Activated T-helper 9 cell treated with anti-CD3 and anti-CD28 coated beads, Interleukin-2, amount 50 U/mL, for 16 hours (primary cell): ENCODE measurements at regions not wholly inside any gene's neighbourhood (a gene's known extent, or its start where the extent isn't known, plus 50 kb on each side); places are given as distances from the start of the nearest gene placed in this dataset.

Experiments
- DNase-seq: peaks from one replicate; pipeline ENCODE4 v3.0.0-alpha.2; 2020; ENCODE audit warnings: low read depth

DNA sequence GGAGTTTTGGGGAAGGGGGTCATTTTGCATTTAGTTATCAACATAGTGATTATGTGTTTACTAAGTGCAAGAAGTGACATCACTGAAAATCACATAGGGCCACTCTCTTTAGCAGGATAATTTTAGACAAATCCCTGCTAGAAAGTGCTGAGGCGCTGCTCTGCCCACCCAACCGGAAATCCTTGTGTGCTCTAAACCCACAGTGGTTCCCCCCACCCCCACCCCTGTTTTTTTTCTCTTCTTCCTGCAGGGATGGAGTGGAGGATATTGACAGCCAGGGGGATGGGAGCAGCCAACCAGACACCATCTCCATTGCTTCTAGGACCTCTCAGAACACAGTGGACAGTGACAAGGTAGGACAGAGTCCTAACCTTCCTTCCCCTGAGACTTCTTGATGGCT lies 234.2 kb upstream of the UMPS start:
- no peak for DNase-seq

DNA sequence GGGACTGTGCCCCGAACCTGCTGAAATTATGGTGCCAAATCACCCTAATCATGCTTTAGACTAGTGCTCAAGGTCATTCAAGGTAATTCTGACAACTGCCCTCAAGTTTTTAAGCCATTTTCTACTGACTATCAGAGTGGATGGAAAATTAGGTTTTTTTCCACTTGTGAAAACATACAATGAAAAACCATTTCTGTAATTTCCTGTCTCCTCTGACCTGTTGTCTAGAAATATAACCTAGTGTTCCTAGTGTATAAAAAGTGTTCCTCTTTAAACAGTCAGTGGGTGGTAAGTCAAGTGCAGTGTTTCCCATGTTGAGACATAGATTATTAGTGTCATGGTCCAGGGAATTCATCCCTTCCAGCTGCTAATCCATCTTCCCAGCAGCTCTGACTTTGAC lies 232.8 kb upstream of the UMPS start:
- no peak for DNase-seq

DNA sequence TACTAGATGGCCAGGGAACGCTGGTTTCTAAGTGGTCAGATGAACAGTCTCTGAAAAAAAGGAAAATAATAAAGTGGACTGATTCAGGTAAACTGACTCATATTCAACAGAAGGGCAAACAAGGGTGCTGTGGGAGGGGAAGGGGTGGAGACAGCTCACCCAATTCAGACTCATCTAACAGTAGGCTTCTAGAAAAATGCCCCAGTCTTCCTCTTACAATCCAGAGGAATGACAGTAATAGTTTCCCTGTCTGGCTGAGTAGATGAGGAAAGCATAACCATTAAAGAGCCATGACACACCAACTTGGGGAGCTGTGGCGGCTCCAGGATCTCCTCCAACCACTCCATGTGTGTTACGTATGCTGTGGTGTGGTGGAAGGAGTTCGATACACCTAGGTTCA lies 231.4 kb upstream of the UMPS start:
- no peak for DNase-seq

DNA sequence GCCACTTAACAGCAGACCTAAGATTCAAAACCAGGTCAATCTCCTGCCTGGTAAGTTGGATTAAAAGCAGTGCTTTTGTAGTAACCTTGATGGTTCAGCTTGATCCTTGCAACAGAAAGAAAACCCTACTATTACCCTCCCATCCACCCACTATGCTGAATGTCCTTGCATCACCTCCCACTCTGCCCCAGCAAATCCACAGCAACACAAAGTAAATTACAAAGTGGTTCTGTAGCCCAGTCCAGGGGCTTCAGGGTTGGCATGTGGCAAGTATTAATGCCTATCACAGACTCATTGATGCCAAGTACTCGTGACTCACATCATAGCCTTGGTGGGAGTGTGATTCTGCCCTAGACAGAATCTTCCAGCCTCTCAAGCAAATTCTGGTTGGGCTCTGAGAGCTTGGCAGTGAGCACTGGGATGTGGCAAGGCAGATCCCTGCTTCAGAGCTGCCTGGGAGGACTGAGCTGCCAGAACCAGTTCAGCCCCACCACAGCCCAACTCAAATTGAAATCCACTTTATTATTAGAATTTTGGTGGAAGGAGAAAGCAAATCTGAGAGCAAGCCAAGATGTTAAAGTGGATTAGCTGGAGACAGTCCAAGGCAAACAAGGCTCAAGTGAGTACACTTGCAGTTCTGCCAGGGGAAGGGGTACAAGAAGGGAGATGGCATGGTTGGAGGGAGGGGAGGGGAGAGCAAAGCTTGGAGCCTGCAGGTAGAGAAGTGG lies 225.8 kb upstream of the UMPS start:
- no peak for DNase-seq

DNA sequence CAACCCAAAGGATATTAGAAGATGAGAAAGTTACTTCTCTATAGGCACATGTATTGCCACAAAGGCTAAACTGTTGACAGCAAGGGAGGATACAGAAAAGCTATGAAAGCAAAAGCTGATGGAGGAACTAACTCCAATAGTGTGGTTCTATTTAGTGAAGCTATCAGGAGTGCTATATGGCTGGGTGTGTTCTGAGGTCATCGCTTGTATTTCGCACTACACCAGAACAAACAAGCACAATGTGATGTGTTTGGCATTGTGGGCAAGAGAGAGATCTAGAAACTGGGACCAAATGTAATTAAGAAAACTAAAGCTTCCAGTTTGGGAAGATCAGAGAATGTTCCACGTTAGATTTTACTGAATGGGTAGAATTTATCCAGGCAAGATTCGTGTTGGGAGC lies 220.4 kb upstream of the UMPS start:
- DNase-seq, result no peak

DNA sequence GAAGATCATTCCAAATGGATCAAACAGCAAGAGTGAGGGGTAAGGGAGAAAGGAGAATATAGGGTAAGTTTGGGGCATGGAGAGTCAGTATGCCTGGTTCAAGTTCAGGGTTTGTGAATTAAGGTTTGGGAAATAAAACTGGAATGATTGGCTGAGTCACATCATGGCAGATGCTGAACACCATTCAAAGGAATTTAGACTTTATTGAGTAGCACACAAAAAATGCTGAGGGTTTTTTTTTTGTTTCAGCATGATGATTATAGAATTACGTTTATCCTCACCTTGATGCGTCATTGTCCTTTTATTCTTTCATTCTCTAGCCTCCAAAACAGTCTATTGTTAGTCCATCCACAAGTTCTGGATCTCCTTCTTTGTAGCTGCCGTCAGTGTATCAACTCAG lies 220.0 kb upstream of the UMPS start:
- DNase-seq, result no peak

DNA sequence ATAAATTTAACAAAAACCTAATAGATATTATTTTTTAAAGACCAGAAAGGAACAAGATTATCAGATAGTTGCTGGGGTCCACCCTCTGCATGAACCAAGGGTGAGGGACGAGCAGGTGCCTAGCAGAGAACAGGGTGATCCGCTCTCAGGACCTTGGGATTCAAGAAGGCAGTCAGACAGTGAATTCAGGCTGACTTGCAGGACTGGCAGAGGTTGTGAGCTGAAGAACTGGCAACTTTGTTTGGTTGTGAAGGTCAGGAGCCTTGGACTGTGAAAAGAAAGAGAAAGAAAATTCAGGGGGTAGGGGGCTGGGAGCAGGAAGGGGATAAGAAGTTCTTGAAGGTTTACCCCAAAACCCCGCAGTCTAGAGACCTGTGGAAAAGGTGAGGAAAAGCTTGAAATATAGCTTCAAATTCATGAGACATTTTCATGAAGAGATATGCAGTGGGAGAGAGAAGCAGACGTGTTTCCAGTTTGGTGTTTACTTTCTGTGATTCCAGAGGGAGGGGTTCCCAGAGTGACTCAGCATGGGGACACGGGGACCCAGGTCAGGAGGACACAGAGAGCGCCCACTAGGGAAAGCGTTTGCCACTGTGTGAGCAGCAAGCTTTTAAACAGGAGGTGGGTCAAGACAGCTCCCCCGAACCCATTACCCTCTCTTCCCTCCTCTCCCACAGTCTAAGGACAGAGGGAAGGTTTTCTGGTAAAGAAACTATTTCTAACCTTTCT lies 217.2 kb upstream of the UMPS start:
- no peak for DNase-seq

DNA sequence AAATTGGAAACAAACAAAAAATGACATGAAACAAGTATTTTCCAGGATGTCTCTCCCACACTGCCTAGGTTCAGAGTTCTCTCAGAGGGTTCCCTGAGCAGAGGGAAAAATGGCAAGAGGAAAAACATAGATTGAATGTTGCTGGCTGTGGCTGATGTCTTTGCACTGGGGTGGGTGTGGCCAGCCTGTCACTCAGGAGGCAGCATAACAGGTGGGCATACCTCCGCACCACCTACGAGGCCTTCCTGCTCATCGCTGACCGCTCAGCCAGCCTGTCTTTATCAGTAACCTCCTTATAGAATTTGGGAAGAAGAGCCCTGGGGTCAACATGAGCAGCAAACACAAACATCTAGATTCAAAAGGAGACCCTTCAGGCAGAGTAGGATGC lies 216.6 kb upstream of the UMPS start:
- DNase-seq, result no peak

DNA sequence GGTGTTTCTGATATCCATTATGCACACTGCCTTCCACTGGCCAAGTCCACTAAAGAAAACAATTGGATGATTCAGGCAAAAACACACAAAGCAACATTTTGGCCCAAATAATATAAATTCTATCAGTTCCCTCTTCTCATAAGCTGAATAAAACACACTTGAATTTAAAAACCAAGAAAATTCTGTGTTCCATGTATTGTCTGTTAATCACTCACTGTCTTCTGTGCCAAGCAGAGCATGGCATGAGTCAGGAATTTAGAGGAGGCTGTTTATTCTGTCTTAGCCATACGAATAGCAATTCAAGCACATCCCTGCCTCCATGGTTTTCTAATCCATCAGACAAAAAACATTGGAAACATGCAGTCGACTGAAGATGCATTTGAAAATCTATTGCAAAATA lies 215.6 kb upstream of the UMPS start:
- DNase-seq, result no peak

DNA sequence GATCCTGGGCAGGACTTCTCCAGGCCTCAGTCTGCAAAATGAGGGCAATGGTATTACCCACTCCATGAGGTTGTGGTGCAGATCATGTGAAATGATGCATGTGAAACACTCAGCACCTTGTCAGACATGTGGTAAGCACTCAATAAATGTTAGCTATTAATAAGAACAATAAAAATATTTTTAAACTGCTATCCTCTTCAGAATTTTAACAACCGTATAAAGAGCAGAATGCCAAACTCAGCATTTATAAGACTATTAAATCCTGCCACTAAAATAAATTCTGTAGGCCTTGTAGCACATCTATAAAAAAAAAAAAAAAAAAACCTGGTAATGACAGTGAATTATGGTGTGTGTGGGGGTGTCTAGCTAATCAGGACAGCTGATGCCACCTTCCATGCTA lies 213.9 kb upstream of the UMPS start:
- DNase-seq, result no peak

DNA sequence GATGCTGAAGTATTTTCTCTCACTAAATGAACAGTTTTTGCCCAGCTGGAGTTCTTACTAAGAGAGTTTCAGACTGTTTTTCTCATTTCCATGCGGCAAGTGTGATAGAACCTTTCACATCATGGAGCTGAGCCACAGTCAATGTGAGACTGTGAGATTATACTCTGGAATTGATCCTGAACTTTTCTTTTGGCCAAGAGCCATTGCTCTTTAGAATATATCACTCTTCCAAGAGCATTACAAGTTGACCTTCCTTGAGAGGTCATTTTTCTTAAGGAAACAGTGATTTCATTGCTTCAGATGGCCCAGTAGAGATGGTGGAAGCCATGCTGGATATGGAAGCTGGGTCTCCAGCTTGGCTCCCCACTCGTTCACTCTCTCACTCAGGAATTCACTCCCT lies 212.9 kb upstream of the UMPS start:
- DNase-seq, result no peak

DNA sequence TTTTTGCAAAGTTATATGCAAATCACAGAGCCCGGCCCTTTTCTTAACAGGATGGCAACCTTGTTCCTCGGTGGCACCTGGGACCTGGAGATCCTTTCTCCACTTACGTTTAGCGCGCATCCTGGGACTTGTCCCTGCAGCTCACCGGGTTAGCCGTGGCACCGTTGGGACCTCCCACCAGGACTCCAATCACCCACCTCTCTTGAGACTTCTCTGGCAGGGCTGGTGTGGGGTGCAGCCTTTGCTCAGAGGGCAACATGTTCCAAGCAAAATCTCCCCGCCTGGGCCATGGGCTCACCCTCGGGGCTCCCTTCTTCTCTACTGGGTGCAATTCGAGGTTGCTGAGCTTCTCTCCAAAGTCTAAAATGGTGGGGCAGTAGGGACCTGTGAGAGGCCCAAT lies 211.9 kb upstream of the UMPS start:
- DNase-seq, result no peak

DNA sequence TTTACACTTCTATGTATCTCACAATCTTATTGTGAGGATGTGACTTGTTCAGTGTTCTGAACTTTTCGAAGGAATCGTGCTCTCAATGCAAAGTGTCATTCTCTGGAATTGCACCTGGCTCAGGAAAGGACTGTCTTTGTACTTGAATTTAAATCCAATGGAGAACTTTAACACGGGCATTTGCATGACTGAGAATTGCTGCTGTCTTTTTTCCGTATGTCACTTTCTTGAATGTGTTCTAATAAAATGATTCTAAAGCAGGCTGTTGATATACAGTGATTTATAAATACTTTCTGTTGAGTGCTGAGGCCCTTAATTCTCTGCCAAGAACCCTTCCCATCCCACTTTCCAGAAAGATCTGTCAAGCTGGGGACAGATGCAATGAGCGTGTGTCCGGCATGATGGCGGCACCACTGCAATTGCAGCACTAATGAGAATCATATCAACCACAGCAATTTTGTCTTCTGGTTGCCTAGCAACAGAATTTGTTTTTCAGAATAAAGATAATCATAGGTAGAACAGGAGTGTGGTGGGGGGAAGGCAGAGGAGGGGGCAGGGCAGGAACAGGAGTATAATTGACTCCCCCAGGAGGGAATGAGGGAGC lies 210.6 kb upstream of the UMPS start:
- no peak for DNase-seq

DNA sequence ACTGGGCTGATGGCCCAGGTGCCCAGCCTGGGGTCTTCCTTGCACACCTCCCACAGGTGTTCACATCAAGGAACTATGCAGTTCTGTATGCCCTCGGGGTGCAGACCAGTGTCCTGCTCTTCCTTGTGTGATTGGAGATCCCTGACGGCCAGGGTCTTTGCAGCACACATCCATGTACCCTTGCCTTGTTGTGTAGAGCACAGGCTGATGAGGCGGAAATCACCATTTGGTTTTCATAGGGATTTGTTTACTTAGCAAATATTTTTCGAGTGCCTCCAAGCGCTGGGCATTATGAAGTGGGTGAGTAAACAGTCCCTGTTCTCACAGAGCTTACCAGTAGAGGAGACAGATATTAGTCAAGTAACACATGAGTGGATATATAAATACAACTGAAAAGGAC lies 209.3 kb upstream of the UMPS start:
- no peak for DNase-seq

DNA sequence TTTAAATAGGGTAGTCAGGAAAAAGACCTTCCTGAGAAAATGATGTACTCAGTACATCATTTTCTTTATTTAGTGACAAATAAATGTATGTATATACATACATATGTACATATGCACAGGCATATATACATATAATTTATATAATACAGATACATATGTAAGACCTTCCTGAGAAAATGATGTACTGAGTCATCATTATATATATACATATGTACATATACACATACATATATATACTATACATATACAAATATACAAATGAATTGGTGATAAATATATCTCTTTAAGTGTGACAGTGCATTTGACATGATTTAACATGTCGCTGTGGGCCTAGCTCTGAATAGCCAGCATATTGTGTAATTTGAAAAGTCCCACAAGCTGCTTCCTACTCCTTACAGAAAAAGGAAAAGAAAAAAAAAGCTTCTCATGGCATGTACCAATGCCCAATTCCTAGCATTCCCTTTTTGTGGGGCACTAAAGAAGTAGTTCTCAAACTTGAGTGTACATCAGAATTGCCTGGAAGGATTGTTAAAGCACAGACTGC lies 208.1 kb upstream of the UMPS start:
- DNase-seq, result no peak

DNA sequence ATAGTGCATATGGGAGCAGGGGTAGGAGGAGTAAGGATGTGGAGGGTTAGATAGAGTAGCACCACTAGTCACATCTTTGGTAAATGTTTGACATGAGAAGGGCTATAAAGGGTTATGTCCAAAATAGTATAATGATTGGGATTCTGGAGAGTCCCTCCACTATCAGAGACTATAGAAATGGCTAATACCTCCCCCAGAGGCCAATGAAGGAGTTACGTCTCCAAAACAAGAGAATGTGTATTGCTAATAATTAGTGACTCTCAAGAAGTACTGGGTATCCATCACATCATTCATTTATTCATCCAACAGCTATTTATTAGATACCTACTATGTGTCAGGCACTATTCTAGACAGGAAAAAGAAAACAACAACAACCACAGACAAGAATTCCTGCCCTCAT lies 203.7 kb upstream of the UMPS start:
- DNase-seq, result no peak

DNA sequence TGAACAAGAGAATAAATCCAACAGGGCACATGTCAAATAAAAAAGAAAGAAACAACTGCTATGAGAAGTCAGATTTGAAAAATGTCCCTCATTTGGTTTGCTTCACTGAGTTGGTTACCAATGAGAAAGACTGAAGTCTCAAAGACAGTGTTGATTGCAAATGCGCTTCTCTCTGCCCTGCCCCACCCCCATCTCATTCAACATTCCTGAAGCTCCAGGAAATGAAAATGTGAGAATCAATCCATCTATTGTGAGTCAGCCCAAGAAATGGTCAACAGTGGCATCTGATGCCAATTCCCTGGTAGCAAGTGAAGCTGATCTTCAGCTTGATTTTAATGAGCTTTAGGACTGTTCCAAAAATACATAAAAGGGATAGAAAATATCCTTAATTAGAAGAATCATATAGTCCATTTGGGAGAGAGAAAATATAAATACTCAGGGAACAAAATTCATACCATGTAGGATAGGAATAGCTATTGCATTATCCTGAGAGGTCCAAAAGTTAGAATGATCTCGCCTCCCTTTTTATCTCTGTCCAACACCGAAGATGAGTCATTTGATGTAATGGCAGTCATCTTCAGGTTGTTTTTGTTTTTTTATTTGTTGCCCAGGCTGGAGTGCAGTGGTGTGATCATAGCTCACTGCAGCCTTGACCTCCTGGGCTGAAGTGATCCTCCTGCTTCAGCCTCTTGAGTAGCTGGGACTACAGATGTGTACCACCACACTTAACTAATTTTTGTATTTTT lies 200.3 kb upstream of the UMPS start:
- no peak for DNase-seq

DNA sequence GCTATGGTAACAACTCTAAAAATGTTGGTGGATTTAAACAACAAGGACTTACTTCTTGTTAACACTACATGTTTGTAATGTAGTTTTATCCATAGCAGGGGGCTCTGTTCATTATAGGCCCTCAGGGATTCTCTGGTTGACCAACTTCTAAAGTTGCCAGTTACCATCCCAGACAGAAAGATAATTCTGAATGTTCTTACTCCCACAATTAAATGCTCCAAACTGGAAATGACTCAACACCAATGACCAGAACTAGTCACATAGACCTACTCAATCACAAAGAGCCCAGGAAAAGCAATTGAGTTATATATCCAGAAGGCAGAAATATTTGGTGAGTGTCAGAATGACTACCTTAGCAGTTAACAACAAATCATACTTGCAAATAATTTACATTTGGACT lies 199.3 kb upstream of the UMPS start:
- DNase-seq, result no peak

DNA sequence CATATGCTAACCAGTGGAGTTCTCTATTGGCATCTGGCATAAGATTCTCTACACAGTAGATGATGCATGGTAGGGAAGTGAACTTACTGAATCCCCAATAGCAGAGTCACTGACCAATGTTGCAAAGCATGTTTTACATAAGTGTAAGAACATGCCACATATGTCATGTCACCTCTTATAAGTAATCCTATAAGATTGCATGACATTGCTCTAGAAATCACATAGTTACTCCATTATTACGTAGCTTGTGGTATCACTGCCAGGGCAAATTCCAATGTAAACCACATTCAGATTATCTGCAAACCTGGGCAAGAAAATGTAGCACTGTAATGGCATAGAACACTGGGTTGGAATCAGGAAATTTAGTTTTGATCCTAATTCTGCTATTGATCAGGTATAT lies 198.2 kb upstream of the UMPS start:
- no peak for DNase-seq

DNA sequence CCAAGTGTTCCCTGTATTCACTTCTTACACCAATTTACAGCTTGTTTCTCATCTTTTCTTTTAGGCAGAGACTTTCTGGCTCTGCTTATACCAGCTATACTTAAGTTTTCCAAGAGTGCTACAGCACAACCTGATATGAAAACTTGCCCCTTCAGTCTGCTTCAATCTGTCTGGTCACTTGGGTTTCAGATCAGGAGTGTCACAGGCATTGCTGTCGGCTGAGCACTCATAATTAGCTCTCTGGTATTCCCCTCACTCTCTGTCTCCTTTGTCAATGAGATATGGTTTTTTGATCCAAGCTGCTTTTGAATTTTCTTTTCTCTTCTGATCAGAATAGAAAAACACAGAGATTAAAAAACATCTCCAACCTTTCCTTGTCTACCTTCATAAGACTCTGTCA lies 194.9 kb upstream of the UMPS start:
- DNase-seq, result no peak

DNA sequence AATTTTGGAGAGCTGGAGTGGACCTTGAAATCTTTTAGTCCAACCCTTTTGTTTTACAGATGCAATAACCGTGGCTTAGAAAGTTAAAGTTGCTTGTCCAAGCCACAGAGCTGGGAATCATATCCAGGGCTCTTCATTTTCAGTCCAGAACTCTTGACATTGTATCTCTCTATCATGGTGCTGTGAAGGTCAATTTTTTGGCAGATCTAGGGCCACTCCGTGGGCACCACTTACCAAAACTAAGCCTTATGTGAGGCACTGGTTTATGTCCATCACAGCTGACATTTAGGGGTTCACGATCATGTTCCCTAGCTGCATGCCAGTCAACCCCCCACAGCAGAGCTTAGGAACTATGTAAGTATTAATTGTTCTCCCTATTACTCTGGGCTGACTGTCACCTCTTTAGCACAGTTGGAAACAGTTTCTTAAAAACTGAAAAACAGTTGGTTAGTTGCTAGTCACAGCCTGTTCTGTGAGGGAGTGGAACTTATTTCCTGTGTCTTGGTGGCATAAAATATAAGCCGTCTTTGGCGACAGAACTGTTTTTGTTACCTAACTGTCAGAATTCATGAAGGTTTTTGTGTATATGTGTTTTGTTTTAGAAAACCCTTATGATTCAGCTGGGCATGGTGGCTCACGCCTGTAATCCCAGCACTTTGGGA lies 189.6 kb upstream of the UMPS start:
- no peak for DNase-seq

DNA sequence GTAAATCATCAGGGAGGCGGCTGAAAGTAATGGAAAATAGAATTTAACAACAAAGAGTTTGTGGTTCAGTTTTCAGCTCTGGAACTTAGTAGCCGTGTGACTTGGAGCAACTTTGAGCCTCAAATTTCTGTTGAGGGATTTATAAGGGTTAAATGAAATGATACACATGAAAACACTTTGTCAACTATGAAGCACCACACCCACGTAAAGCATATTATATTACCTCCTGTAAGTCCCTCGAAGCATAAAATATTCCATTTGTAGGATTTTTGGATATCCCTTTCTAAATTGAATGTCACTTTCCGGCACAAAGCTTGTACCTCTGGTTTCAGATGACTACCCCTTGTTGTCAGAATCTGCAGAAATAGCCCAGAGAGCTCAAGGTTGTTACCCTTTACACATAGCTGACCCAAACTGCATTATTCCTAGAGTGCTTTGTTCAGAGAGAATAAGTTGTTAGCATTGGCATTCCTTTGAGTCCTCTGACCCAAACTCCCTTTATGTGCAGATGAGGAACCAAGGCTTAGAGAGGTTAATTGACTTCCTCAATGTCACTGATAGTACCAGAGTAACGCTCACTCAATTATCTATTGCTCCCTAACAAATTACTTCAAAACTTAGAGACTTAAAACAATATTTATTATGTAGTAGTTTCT lies 187.9 kb upstream of the UMPS start:
- DNase-seq, result no peak
